ENCODE measurements at regions not wholly inside any gene's neighbourhood (a gene's known extent, or its start where the extent isn't known, plus 50 kb on each side); places are given as distances from the start of the nearest gene placed in this dataset.
"Not testable (repeated sequence)": the region's sequence is repeated elsewhere in the genome, so short reads cannot be mapped to it uniquely, and the experiment has no call there.

DNA sequence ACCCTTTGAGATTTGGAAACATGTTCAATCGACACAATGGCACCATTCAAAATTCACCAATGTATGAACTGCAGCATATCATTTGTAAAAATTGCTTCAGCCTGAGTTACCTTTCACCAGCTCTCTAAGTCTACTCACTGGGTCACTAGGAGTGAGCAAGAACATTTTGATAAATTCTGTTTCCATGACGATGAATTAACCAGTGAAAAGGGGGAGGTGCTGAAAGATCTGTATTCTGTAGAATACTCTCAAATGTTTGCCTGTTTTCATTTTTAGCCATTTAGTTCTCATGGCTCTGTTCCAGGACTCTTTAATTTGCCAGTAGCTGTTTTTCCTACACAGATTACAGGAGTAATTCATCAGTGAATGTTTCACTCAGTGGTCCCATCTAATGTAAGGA is 883.4 kb downstream of the DIAPH3 start:
- H3K4me1 ChIP-seq (ENCODE audit: control insufficient read depth, low read depth, low read length) = no peaks in the 10 kb centered on the region
- no peak overlapping the region for H3K9ac ChIP-seq (ENCODE audit: low read length)
- no peaks in the 10 kb centered on the region for H3K9me3 ChIP-seq (ENCODE audit: control insufficient read depth, low read depth, low read length)
- peaks cover 14% of the 10 kb centered on the region for H3K27me3 ChIP-seq (ENCODE audit: control insufficient read depth, insufficient read depth, low read length)
- H3K4me3 ChIP-seq (ENCODE audit: low read length) = no peak overlapping the region
- no peak overlapping the region for H3K27ac ChIP-seq (ENCODE audit: low read length)
- H3K36me3 ChIP-seq (ENCODE audit: control insufficient read depth, low read depth, low read length) = no peaks in the 10 kb centered on the region

DNA sequence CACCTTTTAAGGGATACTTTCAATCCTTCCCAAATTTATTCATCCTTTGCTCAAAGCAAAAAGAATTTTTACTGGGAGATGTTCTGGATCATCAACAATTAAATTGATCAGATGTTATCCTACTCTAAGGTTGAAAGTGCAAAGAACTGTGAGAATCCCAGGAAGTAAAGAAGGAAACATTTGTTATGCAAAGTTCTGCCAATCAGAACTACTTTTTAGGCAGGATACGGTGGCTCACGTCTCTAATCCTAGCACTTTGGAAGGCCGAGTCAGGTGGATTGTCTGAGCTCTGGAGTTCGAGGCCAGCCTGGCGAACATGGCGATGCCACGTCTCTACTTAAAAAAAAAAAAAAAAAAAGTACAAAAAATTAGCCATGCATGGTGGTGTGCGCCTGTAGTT is 882.3 kb downstream of the DIAPH3 start:
- no peaks in the 10 kb centered on the region for H3K4me1 ChIP-seq (ENCODE audit: control insufficient read depth, low read depth, low read length)
- H3K9ac ChIP-seq (ENCODE audit: low read length) = no peak overlapping the region
- H3K27me3 ChIP-seq (ENCODE audit: control insufficient read depth, insufficient read depth, low read length) = peaks cover 14% of the 10 kb centered on the region
- no peaks in the 10 kb centered on the region for H3K9me3 ChIP-seq (ENCODE audit: control insufficient read depth, low read depth, low read length)
- H3K27ac ChIP-seq (ENCODE audit: low read length) = no peak overlapping the region
- no peaks in the 10 kb centered on the region for H3K36me3 ChIP-seq (ENCODE audit: control insufficient read depth, low read depth, low read length)
- no peak overlapping the region for H3K4me3 ChIP-seq (ENCODE audit: low read length)

DNA sequence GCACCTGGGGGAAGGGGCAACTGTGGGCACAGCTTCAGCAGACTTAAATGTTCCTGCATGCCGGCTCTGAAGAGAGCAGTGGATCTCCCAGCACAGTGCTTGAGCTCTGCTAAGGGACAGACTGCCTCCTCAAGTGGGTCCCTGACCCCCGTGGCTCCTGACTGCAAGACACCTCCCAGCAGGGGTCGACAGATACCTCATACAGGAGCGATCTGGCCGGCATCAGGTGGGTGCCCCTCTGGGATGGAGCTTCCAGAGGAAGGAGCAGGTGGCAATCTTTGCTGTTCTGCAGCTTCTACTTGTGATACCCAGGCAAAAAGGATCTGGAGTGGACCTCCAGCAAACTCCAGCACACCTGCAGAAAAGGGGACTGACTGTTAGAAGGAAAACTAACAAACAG is 871.5 kb downstream of the DIAPH3 start:
- not testable (repeated sequence) for H3K4me1 ChIP-seq (ENCODE audit: control insufficient read depth, low read depth, low read length); H3K36me3 ChIP-seq (ENCODE audit: control insufficient read depth, low read depth, low read length); H3K9me3 ChIP-seq (ENCODE audit: control insufficient read depth, low read depth, low read length); H3K27me3 ChIP-seq (ENCODE audit: control insufficient read depth, insufficient read depth, low read length); H3K27ac ChIP-seq (ENCODE audit: low read length); H3K4me3 ChIP-seq (ENCODE audit: low read length); H3K9ac ChIP-seq (ENCODE audit: low read length)

DNA sequence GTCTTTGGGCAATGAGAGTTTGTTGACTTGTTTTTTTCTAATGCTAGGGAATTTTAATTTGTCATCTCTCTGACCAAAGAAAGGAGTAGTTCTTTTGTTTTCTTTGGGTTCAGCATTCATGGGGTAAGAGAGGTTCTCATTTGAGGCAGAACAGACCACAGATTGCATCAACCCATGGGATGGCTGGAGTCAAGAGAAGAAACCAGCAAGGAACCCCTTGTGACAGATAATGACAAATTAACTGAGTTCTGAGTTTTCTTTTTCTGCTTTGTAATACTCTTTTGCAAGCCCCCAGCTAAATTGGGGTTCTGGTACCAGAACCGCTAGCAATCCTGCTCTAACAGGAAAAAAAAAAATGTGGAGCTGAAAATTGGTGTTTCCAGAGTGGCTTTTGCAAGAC is 864.1 kb downstream of the DIAPH3 start:
- no peaks in the 10 kb centered on the region for H3K4me1 ChIP-seq (ENCODE audit: control insufficient read depth, low read depth, low read length)
- H3K9ac ChIP-seq (ENCODE audit: low read length) = no peak overlapping the region

DNA sequence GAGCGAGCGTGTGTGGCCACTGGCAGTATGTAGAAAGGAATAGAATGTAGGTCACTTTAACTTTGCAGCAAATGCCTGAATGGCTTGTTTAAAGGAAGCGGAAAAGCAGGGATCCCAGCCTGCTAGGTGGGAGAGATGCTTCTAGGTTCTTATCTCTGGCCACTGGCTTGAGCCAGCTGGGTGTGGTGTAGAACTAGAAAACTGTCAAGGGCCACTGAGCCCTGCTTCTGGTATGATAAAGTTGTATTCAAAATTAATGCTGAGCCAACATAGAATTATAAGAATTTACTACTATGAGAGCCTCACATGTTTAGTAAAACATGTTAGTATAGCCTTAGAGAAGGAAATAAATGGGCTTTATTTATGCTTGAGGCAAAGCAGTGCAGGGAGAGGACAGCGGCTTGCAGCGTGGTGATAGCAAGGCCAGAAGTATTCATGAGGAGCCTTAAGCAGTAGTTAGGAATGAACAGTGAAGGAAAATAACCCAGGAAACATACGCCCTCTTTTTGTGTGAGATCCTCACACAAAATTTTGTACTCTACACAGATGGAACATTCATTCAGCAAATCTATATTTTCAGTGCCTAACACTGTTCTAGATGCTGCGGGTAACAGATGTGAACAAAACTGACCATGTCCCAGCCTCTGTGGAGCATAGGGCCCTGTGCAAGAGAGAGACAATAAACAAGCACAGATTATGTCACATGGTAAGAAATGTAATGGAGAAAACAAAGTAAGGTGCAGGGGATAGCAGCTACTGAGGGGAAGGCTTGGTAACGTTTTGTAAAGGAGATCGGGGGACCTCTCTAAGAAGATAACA is 863.2 kb downstream of the DIAPH3 start:
- no peak overlapping the region for H3K9ac ChIP-seq (ENCODE audit: low read length)
- no peaks in the 10 kb centered on the region for H3K9me3 ChIP-seq (ENCODE audit: control insufficient read depth, low read depth, low read length)
- no peaks in the 10 kb centered on the region for H3K27me3 ChIP-seq (ENCODE audit: control insufficient read depth, insufficient read depth, low read length)

More for the DNA sequence above, 864.1 kb downstream of the DIAPH3 start:
- Histone ChIP-seq H3K27ac (ENCODE audit: low read length) (no peak overlapping the region), H3K36me3 (ENCODE audit: control insufficient read depth, low read depth, low read length) (no peaks in the 10 kb centered on the region), H3K4me3 (ENCODE audit: low read length) (no peak overlapping the region), H3K27me3 (ENCODE audit: control insufficient read depth, insufficient read depth, low read length) (no peaks in the 10 kb centered on the region), H3K9me3 (ENCODE audit: control insufficient read depth, low read depth, low read length) (no peaks in the 10 kb centered on the region)

DNA sequence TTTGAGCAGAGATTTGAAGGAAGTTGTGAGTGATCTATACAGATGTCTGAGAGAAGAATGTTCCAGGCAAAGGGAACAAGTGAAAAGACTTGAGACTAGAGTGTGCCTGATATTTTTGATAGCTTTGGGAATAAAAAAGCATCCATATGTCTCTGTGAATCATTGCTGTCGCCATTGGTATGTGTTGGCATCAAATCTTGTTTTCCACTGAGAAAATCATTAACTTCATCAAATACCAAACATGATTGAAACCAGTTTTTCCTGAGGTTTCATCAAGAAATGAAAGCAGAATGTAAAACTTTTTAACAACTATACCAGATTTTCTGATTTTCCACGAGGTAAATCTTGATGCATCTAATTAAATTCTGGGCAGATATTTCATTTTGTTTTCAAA is 862.6 kb downstream of the DIAPH3 start:
- H3K4me1 ChIP-seq (ENCODE audit: control insufficient read depth, low read depth, low read length) = no peaks in the 10 kb centered on the region
- H3K4me3 ChIP-seq (ENCODE audit: low read length) = no peak overlapping the region
- no peaks in the 10 kb centered on the region for H3K27me3 ChIP-seq (ENCODE audit: control insufficient read depth, insufficient read depth, low read length)
- H3K9me3 ChIP-seq (ENCODE audit: control insufficient read depth, low read depth, low read length) = no peaks in the 10 kb centered on the region
- H3K36me3 ChIP-seq (ENCODE audit: control insufficient read depth, low read depth, low read length) = no peaks in the 10 kb centered on the region
- no peak overlapping the region for H3K27ac ChIP-seq (ENCODE audit: low read length)
- no peak overlapping the region for H3K9ac ChIP-seq (ENCODE audit: low read length)

More for the DNA sequence above, 863.2 kb downstream of the DIAPH3 start:
- H3K27ac ChIP-seq (ENCODE audit: low read length) = no peak overlapping the region
- H3K4me3 ChIP-seq (ENCODE audit: low read length) = no peak overlapping the region
- H3K4me1 ChIP-seq (ENCODE audit: control insufficient read depth, low read depth, low read length) = no peaks in the 10 kb centered on the region
- H3K36me3 ChIP-seq (ENCODE audit: control insufficient read depth, low read depth, low read length) = no peaks in the 10 kb centered on the region

DNA sequence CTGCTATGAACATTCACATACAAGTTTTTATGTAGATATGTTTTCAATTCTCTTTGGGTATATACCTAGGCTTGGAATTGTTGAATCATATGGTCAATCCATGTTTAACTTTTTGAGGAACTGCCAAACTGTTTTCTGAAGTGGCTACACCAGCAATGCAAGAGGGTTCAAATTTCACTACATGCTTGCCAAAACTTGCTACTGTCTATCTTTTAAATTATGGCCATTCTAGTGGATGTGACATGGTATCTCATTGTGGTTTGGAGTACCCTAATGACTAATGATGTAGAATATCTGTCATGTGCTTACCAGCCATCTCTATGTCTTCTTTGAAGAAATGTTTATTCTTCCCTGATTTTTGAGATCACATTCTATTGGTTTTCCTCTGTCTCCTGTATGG is 860.3 kb downstream of the DIAPH3 start:
- Histone ChIP-seq H3K27ac (ENCODE audit: low read length) (no peak overlapping the region), H3K9me3 (ENCODE audit: control insufficient read depth, low read depth, low read length) (no peaks in the 10 kb centered on the region), H3K9ac (ENCODE audit: low read length) (no peak overlapping the region), H3K4me3 (ENCODE audit: low read length) (no peak overlapping the region), H3K4me1 (ENCODE audit: control insufficient read depth, low read depth, low read length) (no peaks in the 10 kb centered on the region), H3K36me3 (ENCODE audit: control insufficient read depth, low read depth, low read length) (no peaks in the 10 kb centered on the region), H3K27me3 (ENCODE audit: control insufficient read depth, insufficient read depth, low read length) (no peaks in the 10 kb centered on the region)

DNA sequence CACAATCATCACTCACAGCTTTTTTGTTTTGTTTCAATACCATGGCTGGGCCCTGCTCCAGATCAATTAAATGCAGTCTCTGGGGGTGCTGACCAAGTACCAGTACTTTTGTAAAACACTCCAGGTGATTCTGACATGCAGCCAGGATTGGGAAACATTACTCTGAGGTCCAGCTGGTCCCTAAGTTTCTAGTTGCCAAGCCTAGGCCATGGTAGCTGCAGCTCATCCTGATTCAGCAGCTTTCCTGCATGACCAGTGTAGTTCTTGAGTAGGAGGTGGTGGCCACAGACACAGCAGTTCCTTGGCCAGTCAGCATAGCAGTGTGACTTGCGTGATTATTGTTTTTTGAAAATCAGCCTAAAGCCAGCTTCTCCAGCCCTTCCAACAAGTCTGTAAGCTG is 859.1 kb downstream of the DIAPH3 start:
- no peak overlapping the region for H3K9ac ChIP-seq (ENCODE audit: low read length)
- no peak overlapping the region for H3K27ac ChIP-seq (ENCODE audit: low read length)
- H3K27me3 ChIP-seq (ENCODE audit: control insufficient read depth, insufficient read depth, low read length) = no peaks in the 10 kb centered on the region
- H3K9me3 ChIP-seq (ENCODE audit: control insufficient read depth, low read depth, low read length) = no peaks in the 10 kb centered on the region
- no peaks in the 10 kb centered on the region for H3K36me3 ChIP-seq (ENCODE audit: control insufficient read depth, low read depth, low read length)
- no peak overlapping the region for H3K4me3 ChIP-seq (ENCODE audit: low read length)
- no peaks in the 10 kb centered on the region for H3K4me1 ChIP-seq (ENCODE audit: control insufficient read depth, low read depth, low read length)

DNA sequence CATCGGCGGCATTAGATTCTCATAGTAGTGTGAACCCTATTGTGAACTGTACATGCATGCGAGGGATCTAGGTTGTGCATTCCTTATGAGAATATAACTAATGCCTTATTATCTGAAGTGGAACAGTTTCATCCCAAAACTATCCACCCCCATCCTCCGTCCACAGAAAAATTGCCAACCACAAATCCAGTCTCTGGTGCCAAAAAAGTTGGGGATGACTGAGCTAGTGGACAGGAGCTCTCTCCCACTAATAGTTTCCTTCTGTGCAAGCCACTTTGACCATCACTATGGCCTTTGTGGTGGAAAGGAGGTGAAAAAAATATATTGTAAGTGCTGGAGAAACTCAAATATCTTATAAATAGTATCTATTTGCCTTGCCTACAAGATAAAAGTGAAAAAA is 857.8 kb downstream of the DIAPH3 start:
- no peaks in the 10 kb centered on the region for H3K36me3 ChIP-seq (ENCODE audit: control insufficient read depth, low read depth, low read length)
- H3K27ac ChIP-seq (ENCODE audit: low read length) = no peak overlapping the region
- no peak overlapping the region for H3K9ac ChIP-seq (ENCODE audit: low read length)
- no peak overlapping the region for H3K4me3 ChIP-seq (ENCODE audit: low read length)
- H3K27me3 ChIP-seq (ENCODE audit: control insufficient read depth, insufficient read depth, low read length) = no peaks in the 10 kb centered on the region
- no peaks in the 10 kb centered on the region for H3K4me1 ChIP-seq (ENCODE audit: control insufficient read depth, low read depth, low read length)
- no peaks in the 10 kb centered on the region for H3K9me3 ChIP-seq (ENCODE audit: control insufficient read depth, low read depth, low read length)

DNA sequence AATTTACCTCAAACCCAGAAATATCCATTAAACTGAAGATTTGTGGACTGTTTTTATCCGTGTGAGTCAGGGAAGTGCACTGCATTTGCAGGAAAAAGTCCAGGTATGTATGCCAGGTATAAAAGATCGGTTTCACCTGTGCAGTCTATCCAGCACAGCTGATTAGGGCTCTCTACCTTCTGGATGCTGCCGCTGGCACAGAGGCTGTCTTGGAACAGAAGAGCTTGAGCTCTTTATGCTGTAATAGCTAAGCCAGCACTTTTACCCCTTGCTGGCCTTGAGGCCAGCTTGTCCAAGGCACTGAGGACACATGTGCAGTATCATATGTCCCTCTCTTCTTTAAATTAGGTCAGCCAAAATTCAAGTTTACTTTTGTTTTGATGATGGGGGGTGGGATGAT is 851.0 kb downstream of the DIAPH3 start:
- no peak overlapping the region for H3K4me3 ChIP-seq (ENCODE audit: low read length)
- no peaks in the 10 kb centered on the region for H3K4me1 ChIP-seq (ENCODE audit: control insufficient read depth, low read depth, low read length)
- H3K27ac ChIP-seq (ENCODE audit: low read length) = no peak overlapping the region
- H3K27me3 ChIP-seq (ENCODE audit: control insufficient read depth, insufficient read depth, low read length) = no peaks in the 10 kb centered on the region
- H3K9ac ChIP-seq (ENCODE audit: low read length) = no peak overlapping the region
- no peaks in the 10 kb centered on the region for H3K9me3 ChIP-seq (ENCODE audit: control insufficient read depth, low read depth, low read length)
- H3K36me3 ChIP-seq (ENCODE audit: control insufficient read depth, low read depth, low read length) = no peaks in the 10 kb centered on the region

DNA sequence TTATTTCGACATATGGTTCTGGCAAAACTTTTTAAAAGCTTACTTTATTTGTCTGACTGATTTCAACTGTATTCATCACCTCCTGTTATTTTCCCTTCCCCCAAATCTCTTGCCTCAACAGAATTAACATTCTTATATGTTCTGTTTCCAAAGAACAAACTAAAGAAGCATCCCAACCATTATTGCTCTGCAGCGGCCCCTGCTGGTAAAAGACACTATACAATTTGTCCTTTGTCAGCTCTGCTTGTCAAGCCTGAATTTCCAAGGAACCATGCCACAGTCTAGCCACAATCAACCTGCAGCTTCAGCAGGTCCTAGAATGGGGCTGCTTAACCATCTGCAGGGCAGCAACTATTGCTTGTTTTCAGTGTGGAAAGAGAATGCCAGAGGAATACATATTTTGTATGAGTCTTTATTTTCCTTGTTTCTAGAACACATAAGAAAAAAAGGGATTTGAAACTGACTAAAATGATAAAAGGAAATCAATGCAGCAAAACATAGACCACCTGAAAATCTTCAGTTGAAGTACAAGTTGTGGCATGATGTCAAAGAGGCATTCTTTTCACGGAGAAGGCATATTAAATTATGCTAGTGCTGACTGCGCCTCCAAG is 845.3 kb downstream of the DIAPH3 start:
- Histone ChIP-seq H3K36me3 (ENCODE audit: control insufficient read depth, low read depth, low read length) (no peaks in the 10 kb centered on the region), H3K9ac (ENCODE audit: low read length) (no peak overlapping the region), H3K9me3 (ENCODE audit: control insufficient read depth, low read depth, low read length) (no peaks in the 10 kb centered on the region), H3K27me3 (ENCODE audit: control insufficient read depth, insufficient read depth, low read length) (no peaks in the 10 kb centered on the region), H3K27ac (ENCODE audit: low read length) (no peak overlapping the region), H3K4me3 (ENCODE audit: low read length) (no peak overlapping the region), H3K4me1 (ENCODE audit: control insufficient read depth, low read depth, low read length) (no peaks in the 10 kb centered on the region)

DNA sequence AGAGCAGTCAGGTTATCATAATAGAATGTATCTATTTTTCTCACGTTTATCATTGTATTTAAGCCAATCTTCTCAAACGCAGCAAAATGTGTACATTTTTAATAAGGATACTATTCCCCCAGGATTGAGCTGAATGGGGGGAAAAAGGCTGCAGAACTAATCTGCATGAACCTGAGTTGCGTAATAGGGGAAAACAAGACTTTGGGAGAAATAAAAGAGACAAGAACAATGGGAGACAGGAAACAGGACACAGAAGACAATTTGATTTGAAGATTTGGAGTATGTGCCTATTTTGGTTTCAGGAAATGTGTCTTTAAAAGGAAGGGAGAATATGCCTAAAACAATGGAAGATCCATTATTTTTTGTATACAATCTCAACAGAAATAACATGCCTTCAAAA is 844.5 kb downstream of the DIAPH3 start:
- Histone ChIP-seq H3K4me1 (ENCODE audit: control insufficient read depth, low read depth, low read length) (no peaks in the 10 kb centered on the region), H3K4me3 (ENCODE audit: low read length) (no peak overlapping the region), H3K9me3 (ENCODE audit: control insufficient read depth, low read depth, low read length) (no peaks in the 10 kb centered on the region), H3K27ac (ENCODE audit: low read length) (no peak overlapping the region), H3K9ac (ENCODE audit: low read length) (no peak overlapping the region), H3K27me3 (ENCODE audit: control insufficient read depth, insufficient read depth, low read length) (no peaks in the 10 kb centered on the region), H3K36me3 (ENCODE audit: control insufficient read depth, low read depth, low read length) (no peaks in the 10 kb centered on the region)

All from iPS-18a (cell line).